ENCODE measurements at regions not wholly inside any gene's neighbourhood (a gene's known extent, or its start where the extent isn't known, plus 50 kb on each side); places are given as distances from the start of the nearest gene placed in this dataset.

- no peak for FAIRE-seq
Observed at GRCh38 chr11:104325093-104325492, 161.1 kb upstream of the PDGFD start.

- no peak for FAIRE-seq
Observed at GRCh38 chr11:104324276-104324675, 160.3 kb upstream of the PDGFD start.

- FAIRE-seq: no peak
Observed at GRCh38 chr11:104323841-104324240, 159.9 kb upstream of the PDGFD start.

GRCh38 chr11:104322696-104323095 is 158.7 kb upstream of the PDGFD start:
- FAIRE-seq: no peak

GRCh38 chr11:104320956-104321355 is 157.0 kb upstream of the PDGFD start:
- no peak for FAIRE-seq

GRCh38 chr11:104320097-104320496 is 156.2 kb upstream of the PDGFD start:
- FAIRE-seq: no peak

GRCh38 chr11:104319396-104319795 is 155.4 kb upstream of the PDGFD start:
- FAIRE-seq: no peak

GRCh38 chr11:104306862-104307474 is 143.0 kb upstream of the PDGFD start:
- no peak for FAIRE-seq

GRCh38 chr11:104301776-104302175 is 137.8 kb upstream of the PDGFD start:
- no peak for FAIRE-seq

- no peak for FAIRE-seq
Observed at GRCh38 chr11:104291646-104292045, 127.7 kb upstream of the PDGFD start.

GRCh38 chr11:104286129-104286528 is 122.2 kb upstream of the PDGFD start:
- FAIRE-seq: no peak

GRCh38 chr11:104279587-104279986 is 115.6 kb upstream of the PDGFD start:
- no peak for FAIRE-seq

- no peak for FAIRE-seq
Observed at GRCh38 chr11:104275992-104276391, 112.0 kb upstream of the PDGFD start.

- no peak for FAIRE-seq
Observed at GRCh38 chr11:104260456-104260855, 96.5 kb upstream of the PDGFD start.

- FAIRE-seq: no peak
Observed at GRCh38 chr11:104259121-104259610, 95.2 kb upstream of the PDGFD start.

GRCh38 chr11:104256525-104256924 is 92.6 kb upstream of the PDGFD start:
- FAIRE-seq: peak; percentile 49

- peak; percentile 82 for FAIRE-seq
Observed at GRCh38 chr11:104254347-104254746, 90.4 kb upstream of the PDGFD start.

- FAIRE-seq: no peak
Observed at GRCh38 chr11:104246590-104246989, 82.6 kb upstream of the PDGFD start.

- FAIRE-seq: no peak
Observed at GRCh38 chr11:104238916-104239315, 75.0 kb upstream of the PDGFD start.

GRCh38 chr11:104225047-104225446 is 61.1 kb upstream of the PDGFD start:
- no peak for FAIRE-seq

GRCh38 chr11:104222464-104222863 is 58.5 kb upstream of the PDGFD start:
- FAIRE-seq: no peak

- FAIRE-seq: no peak
Observed at GRCh38 chr11:104221455-104221854, 57.5 kb upstream of the PDGFD start.

GRCh38 chr11:104219096-104219495 is 55.1 kb upstream of the PDGFD start:
- FAIRE-seq: no peak

GRCh38 chr11:104214517-104214916 is 50.6 kb upstream of the PDGFD start:
- no peak for FAIRE-seq

Measured in TTC549 (cell line).